WTC11 (cell line): ENCODE measurements at regions not wholly inside any gene's neighbourhood (a gene's known extent, or its start where the extent isn't known, plus 50 kb on each side); places are given as distances from the start of the nearest gene placed in this dataset.

Source experiments
- ATAC-seq: fragments of 200-7000 bp; cut with Tn5 transposase; 2 replicates; pipeline ENCODE4 v1.10.0; 2021; ENCODE audit warnings: mild to moderate bottlenecking, moderate library complexity
- CTCF ChIA-PET: fragments of 300-600 bp; sonication (Branson Sonifier 250); formaldehyde crosslinking; loops from one replicate; lab custom pipeline; 2021; ENCODE audit warnings: antibody characterized with exemption; lab: Charles Lee
- POLR2A ChIA-PET: fragments of 350-600 bp; sonication (Branson Sonifier 250); formaldehyde crosslinking; loops from one replicate; lab custom pipeline; 2021; ENCODE audit warnings: antibody characterized with exemption; lab: Charles Lee
- DNase-seq: peaks from one replicate; pipeline ENCODE4 v3.0.0; 2021; ENCODE audit warnings: low spot score
- H3K27ac Mint-ChIP-seq: 2 replicates; pipeline ENCODE4 v1.8.0; 2021; ENCODE audit warnings: mixed read lengths
- H3K27me3 Mint-ChIP-seq: 2 replicates; pipeline ENCODE4 v1.8.0; 2021; ENCODE audit warnings: low read depth, mild to moderate bottlenecking, moderate library complexity, mixed read lengths
- H3K36me3 Mint-ChIP-seq: 2 replicates; pipeline ENCODE4 v1.8.0; 2021; ENCODE audit warnings: mixed read lengths
- H3K4me1 Mint-ChIP-seq: 2 replicates; pipeline ENCODE4 v1.8.0; 2022; ENCODE audit warnings: mixed read lengths
- H3K4me3 Mint-ChIP-seq: 2 replicates; pipeline ENCODE4 v1.8.0; 2021; ENCODE audit warnings: mild to moderate bottlenecking, moderate library complexity, mixed read lengths
- H3K9me3 Mint-ChIP-seq: 2 replicates; pipeline ENCODE4 v1.8.0; 2021; ENCODE audit warnings: mixed read lengths
- AFF4 ChIP-seq: sonication (generic); formaldehyde crosslinking; IDR thresholded peaks from 2 replicates; pipeline ENCODE4 v1.8.1; 2023; ENCODE audit warnings: mild to moderate bottlenecking, missing genetic modification reagents, borderline replicate concordance
- CREM ChIP-seq: sonication (generic); formaldehyde crosslinking; IDR thresholded peaks from 2 replicates; pipeline ENCODE4 v1.8.1; 2022; ENCODE audit warnings: mild to moderate bottlenecking, missing genetic modification reagents, moderate library complexity
- E2F4 ChIP-seq: sonication (generic); formaldehyde crosslinking; IDR thresholded peaks from 2 replicates; pipeline ENCODE4 v1.8.1; 2022; ENCODE audit warnings: low read depth, mild to moderate bottlenecking, moderate library complexity, missing genetic modification reagents, borderline replicate concordance
- FOXK1 ChIP-seq: sonication (generic); formaldehyde crosslinking; IDR thresholded peaks from 2 replicates; pipeline ENCODE4 v1.8.0; 2022; ENCODE audit warnings: mild to moderate bottlenecking, moderate library complexity, missing genetic modification reagents
- JAZF1 ChIP-seq: fragments of 250-450 bp; sonication (Bioruptor Pico); IDR thresholded peaks from 2 replicates; pipeline ENCODE4 v1.9.0; 2021; ENCODE audit warnings: moderate library complexity, mild to moderate bottlenecking, inconsistent platforms
- KAT7 ChIP-seq: sonication (generic); formaldehyde crosslinking; IDR thresholded peaks from 2 replicates; pipeline ENCODE4 v1.8.1; 2023; ENCODE audit warnings: missing genetic modification reagents, mild to moderate bottlenecking, borderline replicate concordance
- NFE2L1 ChIP-seq: sonication (generic); formaldehyde crosslinking; IDR thresholded peaks from 2 replicates; pipeline ENCODE4 v1.8.1; 2023; ENCODE audit warnings: missing genetic modification reagents
- OVOL2 ChIP-seq: fragments of 250-450 bp; sonication (Bioruptor Pico); IDR thresholded peaks from 2 replicates; pipeline ENCODE4 v1.9.0; 2021; ENCODE audit warnings: mild to moderate bottlenecking, borderline replicate concordance
- SP1 ChIP-seq: sonication (generic); formaldehyde crosslinking; conservative IDR thresholded peaks from 2 replicates; pipeline ENCODE4 v1.8.1; 2022; ENCODE audit warnings: missing genetic modification reagents
- ZNF138 ChIP-seq: sonication (generic); formaldehyde crosslinking; conservative IDR thresholded peaks from 2 replicates; pipeline ENCODE4 v1.8.1; 2022; ENCODE audit warnings: mild to moderate bottlenecking, moderate library complexity, missing genetic modification reagents
- ZNF512 ChIP-seq: sonication (generic); formaldehyde crosslinking; IDR thresholded peaks from 2 replicates; pipeline ENCODE4 v1.8.1; 2022; ENCODE audit warnings: missing genetic modification reagents, borderline replicate concordance
- ZNF671 ChIP-seq: fragments of 250-450 bp; sonication (Bioruptor Pico); IDR thresholded peaks from 2 replicates; pipeline ENCODE4 v1.8.0; 2021; ENCODE audit warnings: mild to moderate bottlenecking
- TF ChIP-seq, protein P1 (sequence below): fragments of 250-450 bp; sonication (Bioruptor Pico); IDR thresholded peaks from 2 replicates; pipeline ENCODE4 v1.9.0; 2021; ENCODE audit warnings: mild to moderate bottlenecking, borderline replicate concordance
- TF ChIP-seq, protein P2 (sequence below): sonication (generic); formaldehyde crosslinking; IDR thresholded peaks from 2 replicates; pipeline ENCODE4 v1.8.1; 2022; ENCODE audit warnings: mild to moderate bottlenecking, moderate library complexity, missing genetic modification reagents
- TF ChIP-seq, protein P3 (sequence below): sonication (generic); formaldehyde crosslinking; IDR thresholded peaks from 2 replicates; pipeline ENCODE4 v1.8.0; 2022; ENCODE audit warnings: missing genetic modification reagents

- TF ChIP-seq, protein P1, sequence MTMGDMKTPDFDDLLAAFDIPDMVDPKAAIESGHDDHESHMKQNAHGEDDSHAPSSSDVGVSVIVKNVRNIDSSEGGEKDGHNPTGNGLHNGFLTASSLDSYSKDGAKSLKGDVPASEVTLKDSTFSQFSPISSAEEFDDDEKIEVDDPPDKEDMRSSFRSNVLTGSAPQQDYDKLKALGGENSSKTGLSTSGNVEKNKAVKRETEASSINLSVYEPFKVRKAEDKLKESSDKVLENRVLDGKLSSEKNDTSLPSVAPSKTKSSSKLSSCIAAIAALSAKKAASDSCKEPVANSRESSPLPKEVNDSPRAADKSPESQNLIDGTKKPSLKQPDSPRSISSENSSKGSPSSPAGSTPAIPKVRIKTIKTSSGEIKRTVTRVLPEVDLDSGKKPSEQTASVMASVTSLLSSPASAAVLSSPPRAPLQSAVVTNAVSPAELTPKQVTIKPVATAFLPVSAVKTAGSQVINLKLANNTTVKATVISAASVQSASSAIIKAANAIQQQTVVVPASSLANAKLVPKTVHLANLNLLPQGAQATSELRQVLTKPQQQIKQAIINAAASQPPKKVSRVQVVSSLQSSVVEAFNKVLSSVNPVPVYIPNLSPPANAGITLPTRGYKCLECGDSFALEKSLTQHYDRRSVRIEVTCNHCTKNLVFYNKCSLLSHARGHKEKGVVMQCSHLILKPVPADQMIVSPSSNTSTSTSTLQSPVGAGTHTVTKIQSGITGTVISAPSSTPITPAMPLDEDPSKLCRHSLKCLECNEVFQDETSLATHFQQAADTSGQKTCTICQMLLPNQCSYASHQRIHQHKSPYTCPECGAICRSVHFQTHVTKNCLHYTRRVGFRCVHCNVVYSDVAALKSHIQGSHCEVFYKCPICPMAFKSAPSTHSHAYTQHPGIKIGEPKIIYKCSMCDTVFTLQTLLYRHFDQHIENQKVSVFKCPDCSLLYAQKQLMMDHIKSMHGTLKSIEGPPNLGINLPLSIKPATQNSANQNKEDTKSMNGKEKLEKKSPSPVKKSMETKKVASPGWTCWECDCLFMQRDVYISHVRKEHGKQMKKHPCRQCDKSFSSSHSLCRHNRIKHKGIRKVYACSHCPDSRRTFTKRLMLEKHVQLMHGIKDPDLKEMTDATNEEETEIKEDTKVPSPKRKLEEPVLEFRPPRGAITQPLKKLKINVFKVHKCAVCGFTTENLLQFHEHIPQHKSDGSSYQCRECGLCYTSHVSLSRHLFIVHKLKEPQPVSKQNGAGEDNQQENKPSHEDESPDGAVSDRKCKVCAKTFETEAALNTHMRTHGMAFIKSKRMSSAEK (CRISPR knock-in tag): no peak
- TF ChIP-seq ZNF671 (CRISPR knock-in tag) (no peak), AFF4 (CRISPR knock-in tag) (no peak)
These were observed 186.6 kb upstream of the CELF2 start (continued) for GRCh38 chr10:10831085-10831484.

- DNase-seq (no peak), ATAC-seq (no peak)
- Mint-ChIP-seq H3K27me3 (no peaks in the 10 kb centered on the region; the same call in 1 of the 2 replicates), H3K4me1 (0 out of 2 replicates have a peak, but pooled peaks cover 3% of the 10 kb centered on the region), H3K27ac (no peak overlapping the region), H3K36me3 (no peaks in the 10 kb centered on the region), H3K4me3 (no peak overlapping the region), H3K9me3 (peaks cover 33% of the 10 kb centered on the region)
- ChIA-PET POLR2A (no interaction called here), CTCF (no interaction called here)
- TF ChIP-seq OVOL2 (CRISPR knock-in tag): no peak
- TF ChIP-seq CREM (CRISPR knock-in tag): no peak
- no peak for TF ChIP-seq KAT7
- TF ChIP-seq ZNF512 (CRISPR knock-in tag): no peak
- no peak for TF ChIP-seq JAZF1 (CRISPR knock-in tag)
- TF ChIP-seq NFE2L1: no peak
- TF ChIP-seq E2F4 (CRISPR knock-in tag): no peak
- TF ChIP-seq, protein P2, sequence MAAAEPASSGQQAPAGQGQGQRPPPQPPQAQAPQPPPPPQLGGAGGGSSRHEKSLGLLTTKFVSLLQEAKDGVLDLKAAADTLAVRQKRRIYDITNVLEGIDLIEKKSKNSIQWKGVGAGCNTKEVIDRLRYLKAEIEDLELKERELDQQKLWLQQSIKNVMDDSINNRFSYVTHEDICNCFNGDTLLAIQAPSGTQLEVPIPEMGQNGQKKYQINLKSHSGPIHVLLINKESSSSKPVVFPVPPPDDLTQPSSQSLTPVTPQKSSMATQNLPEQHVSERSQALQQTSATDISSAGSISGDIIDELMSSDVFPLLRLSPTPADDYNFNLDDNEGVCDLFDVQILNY: no peak
- TF ChIP-seq, protein P3, sequence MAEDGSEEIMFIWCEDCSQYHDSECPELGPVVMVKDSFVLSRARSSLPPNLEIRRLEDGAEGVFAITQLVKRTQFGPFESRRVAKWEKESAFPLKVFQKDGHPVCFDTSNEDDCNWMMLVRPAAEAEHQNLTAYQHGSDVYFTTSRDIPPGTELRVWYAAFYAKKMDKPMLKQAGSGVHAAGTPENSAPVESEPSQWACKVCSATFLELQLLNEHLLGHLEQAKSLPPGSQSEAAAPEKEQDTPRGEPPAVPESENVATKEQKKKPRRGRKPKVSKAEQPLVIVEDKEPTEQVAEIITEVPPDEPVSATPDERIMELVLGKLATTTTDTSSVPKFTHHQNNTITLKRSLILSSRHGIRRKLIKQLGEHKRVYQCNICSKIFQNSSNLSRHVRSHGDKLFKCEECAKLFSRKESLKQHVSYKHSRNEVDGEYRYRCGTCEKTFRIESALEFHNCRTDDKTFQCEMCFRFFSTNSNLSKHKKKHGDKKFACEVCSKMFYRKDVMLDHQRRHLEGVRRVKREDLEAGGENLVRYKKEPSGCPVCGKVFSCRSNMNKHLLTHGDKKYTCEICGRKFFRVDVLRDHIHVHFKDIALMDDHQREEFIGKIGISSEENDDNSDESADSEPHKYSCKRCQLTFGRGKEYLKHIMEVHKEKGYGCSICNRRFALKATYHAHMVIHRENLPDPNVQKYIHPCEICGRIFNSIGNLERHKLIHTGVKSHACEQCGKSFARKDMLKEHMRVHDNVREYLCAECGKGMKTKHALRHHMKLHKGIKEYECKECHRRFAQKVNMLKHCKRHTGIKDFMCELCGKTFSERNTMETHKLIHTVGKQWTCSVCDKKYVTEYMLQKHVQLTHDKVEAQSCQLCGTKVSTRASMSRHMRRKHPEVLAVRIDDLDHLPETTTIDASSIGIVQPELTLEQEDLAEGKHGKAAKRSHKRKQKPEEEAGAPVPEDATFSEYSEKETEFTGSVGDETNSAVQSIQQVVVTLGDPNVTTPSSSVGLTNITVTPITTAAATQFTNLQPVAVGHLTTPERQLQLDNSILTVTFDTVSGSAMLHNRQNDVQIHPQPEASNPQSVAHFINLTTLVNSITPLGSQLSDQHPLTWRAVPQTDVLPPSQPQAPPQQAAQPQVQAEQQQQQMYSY (CRISPR knock-in tag): no peak
- no peak for TF ChIP-seq SP1 (CRISPR knock-in tag)
- TF ChIP-seq ZNF138 (CRISPR knock-in tag): no peak
- no peak for TF ChIP-seq FOXK1 (CRISPR knock-in tag)
These were observed 183.7 kb upstream of the CELF2 start for GRCh38 chr10:10833955-10834354.
